Neutrophil (primary cell): ENCODE measurements at regions not wholly inside any gene's neighbourhood (a gene's known extent, or its start where the extent isn't known, plus 50 kb on each side); places are given as distances from the start of the nearest gene placed in this dataset.
A peak's percentile ranks its signal among the peaks of the same experiment; 100 is the strongest.
"Not testable (repeated sequence)": the region's sequence is repeated elsewhere in the genome, so short reads cannot be mapped to it uniquely, and the experiment has no call there.

ENCODE experiments used
- H3K27ac ChIP-seq: fragments of 200-600 bp; sonication (generic); 2 replicates; pipeline ENCODE4 v1.5.1; 2016; ENCODE audit warnings: mild to moderate bottlenecking, moderate library complexity
- H3K27me3 ChIP-seq: fragments of 200-600 bp; sonication (generic); 2 replicates; pipeline ENCODE4 v1.6.0; 2016; ENCODE audit warnings: mild to moderate bottlenecking
- H3K36me3 ChIP-seq: fragments of 200-600 bp; sonication (generic); 2 replicates; pipeline ENCODE4 v1.5.1; 2017
- H3K4me1 ChIP-seq, 2 experiments: fragments of 200-600 bp in 1 of 2; sonication (generic) in 1 of 2; 1 replicate in 1 of 2; 2 replicates in 1 of 2; pipeline versions ENCODE4 v1.5.1 to v1.6.1; 2013 to 2016; ENCODE audit warnings: low read depth in 1 of 2, low read length in 1 of 2, mild to moderate bottlenecking in 1 of 2, moderate library complexity in 1 of 2; ENCODE audit not compliant: control insufficient read depth in 1 of 2, insufficient read depth in 1 of 2
- H3K4me3 ChIP-seq, 2 experiments: fragments of 200-600 bp in 1 of 2; sonication (generic) in 1 of 2; 1 replicate in 1 of 2; 2 replicates in 1 of 2; pipeline ENCODE4 v1.5.1; 2013 to 2016; ENCODE audit warnings: low read depth in 1 of 2, low read length in 1 of 2, mild to moderate bottlenecking in 1 of 2, moderate library complexity in 1 of 2
- H3K9me3 ChIP-seq: fragments of 200-600 bp; sonication (generic); 2 replicates; pipeline ENCODE4 v1.5.1; 2016
- TF ChIP-seq, protein P1 (sequence below): fragments of 200-600 bp; sonication (generic); IDR thresholded peaks from 2 replicates; pipeline ENCODE4 v1.5.1; 2016; ENCODE audit warnings: antibody characterized with exemption

GRCh38 chr4:105067946-105068345 is 78.7 kb upstream of the TET2 start:
- Histone ChIP-seq H3K4me3 (no peak overlapping the region), H3K4me1 (peaks cover 52 to 58% of the 10 kb centered on the region in 2 experiments), H3K27me3 (no peaks in the 10 kb centered on the region), H3K9me3 (no peaks in the 10 kb centered on the region), H3K36me3 (no peaks in the 10 kb centered on the region), H3K27ac (no peak overlapping the region)
- TF ChIP-seq, protein P1, sequence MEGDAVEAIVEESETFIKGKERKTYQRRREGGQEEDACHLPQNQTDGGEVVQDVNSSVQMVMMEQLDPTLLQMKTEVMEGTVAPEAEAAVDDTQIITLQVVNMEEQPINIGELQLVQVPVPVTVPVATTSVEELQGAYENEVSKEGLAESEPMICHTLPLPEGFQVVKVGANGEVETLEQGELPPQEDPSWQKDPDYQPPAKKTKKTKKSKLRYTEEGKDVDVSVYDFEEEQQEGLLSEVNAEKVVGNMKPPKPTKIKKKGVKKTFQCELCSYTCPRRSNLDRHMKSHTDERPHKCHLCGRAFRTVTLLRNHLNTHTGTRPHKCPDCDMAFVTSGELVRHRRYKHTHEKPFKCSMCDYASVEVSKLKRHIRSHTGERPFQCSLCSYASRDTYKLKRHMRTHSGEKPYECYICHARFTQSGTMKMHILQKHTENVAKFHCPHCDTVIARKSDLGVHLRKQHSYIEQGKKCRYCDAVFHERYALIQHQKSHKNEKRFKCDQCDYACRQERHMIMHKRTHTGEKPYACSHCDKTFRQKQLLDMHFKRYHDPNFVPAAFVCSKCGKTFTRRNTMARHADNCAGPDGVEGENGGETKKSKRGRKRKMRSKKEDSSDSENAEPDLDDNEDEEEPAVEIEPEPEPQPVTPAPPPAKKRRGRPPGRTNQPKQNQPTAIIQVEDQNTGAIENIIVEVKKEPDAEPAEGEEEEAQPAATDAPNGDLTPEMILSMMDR: no peak

DNA sequence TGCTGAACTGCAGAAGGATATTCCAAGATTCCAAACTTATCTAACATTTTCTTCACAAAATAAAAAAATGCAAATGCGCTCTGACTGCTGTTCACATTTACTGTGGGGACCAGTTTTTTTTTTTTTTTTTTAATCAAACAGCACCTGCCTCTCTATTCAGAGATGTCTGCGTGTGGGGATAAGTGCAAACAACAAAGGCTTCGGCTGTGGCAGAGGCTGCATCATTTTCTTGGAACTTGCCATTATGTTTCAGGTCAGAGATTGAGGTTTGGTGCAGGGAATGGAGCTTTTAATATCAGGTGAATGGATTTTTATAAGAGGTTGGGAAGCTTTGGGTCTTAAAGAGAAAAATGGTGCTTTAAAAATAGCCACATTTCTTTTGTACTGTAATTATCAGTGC is 78.2 kb upstream of the TET2 start:
- H3K27me3 ChIP-seq: no peaks in the 10 kb centered on the region
- H3K27ac ChIP-seq: no peak overlapping the region
- H3K36me3 ChIP-seq: no peaks in the 10 kb centered on the region
- TF ChIP-seq, protein P1: no peak
- no peak overlapping the region for H3K4me3 ChIP-seq
- H3K9me3 ChIP-seq: no peaks in the 10 kb centered on the region
- H3K4me1 ChIP-seq: peaks cover 52 to 57% of the 10 kb centered on the region in 2 experiments

DNA sequence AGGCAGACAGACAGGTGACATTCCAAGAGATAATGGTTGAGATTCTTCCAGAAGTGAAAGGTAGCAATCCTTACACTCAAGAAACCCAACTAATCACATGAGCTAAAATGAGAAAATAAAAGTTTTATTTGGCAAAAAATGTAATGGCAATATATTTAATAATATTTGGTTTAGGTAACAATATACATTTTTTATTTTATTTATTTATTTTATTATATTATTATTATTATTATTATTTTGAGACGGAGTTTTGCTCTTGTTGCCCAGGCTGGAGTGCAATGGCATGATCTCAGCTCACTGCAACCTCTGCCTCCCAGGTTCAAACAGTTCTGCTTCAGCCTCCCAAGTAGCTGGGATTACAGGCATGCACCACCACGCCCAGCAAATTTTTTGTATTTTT is 74.6 kb upstream of the TET2 start:
- H3K27me3 ChIP-seq, H3K27ac ChIP-seq, H3K36me3 ChIP-seq, H3K9me3 ChIP-seq, H3K4me3 ChIP-seq: not testable (repeated sequence)
- H3K4me1 ChIP-seq: peaks cover 33 to 40% of the 10 kb centered on the region in 2 experiments

DNA sequence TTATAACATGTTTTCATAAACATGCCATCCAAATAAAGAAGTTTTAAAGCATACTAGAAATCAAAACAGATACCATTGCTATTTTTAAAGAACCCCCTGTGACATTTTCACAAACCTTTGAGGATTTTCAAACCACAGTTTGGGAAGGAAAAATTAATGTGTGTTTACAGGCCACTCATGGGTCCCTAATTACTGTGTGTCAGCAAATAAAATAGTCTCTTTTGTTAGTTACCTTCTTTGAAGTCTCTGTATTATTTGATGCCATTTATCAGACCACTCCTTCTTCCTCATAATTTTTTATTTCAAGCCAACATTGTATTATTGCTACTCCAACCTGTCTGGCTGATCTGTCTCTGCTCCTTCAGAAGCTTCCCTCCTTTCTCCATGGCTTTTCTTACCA is 72.6 kb upstream of the TET2 start:
- H3K9me3 ChIP-seq: no peaks in the 10 kb centered on the region
- H3K4me3 ChIP-seq: no peak overlapping the region
- H3K4me1 ChIP-seq: peaks cover 39 to 42% of the 10 kb centered on the region in 2 experiments
- peak overlapping the region; percentile 54 for H3K27ac ChIP-seq
- no peaks in the 10 kb centered on the region for H3K36me3 ChIP-seq
- no peaks in the 10 kb centered on the region for H3K27me3 ChIP-seq
- TF ChIP-seq, protein P1: no peak

- Histone ChIP-seq H3K9me3 (no peaks in the 10 kb centered on the region), H3K27me3 (no peaks in the 10 kb centered on the region), H3K4me3 (no peak overlapping the region), H3K4me1 (peaks cover 30 to 32% of the 10 kb centered on the region in 2 experiments), H3K36me3 (no peaks in the 10 kb centered on the region), H3K27ac (peak overlapping the region; percentile 54)
- TF ChIP-seq, protein P1: no peak
Measured at GRCh38 chr4:105075045-105075444, 71.6 kb upstream of the TET2 start.

GRCh38 chr4:105088110-105088879 is 58.4 kb upstream of the TET2 start:
- Histone ChIP-seq H3K27me3 (no peaks in the 10 kb centered on the region), H3K27ac (peak overlapping the region; percentile 62), H3K4me1 (peaks cover 27 to 28% of the 10 kb centered on the region in 2 experiments), H3K9me3 (no peaks in the 10 kb centered on the region), H3K4me3 (no peak overlapping the region), H3K36me3 (no peaks in the 10 kb centered on the region)
- TF ChIP-seq, protein P1: no peak
